ENCODE measurements at regions not wholly inside any gene's neighbourhood (a gene's known extent, or its start where the extent isn't known, plus 50 kb on each side); places are given as distances from the start of the nearest gene placed in this dataset.

- TF ChIP-seq CTCF (conservative IDR thresholded peaks at IDR 0.05; ENCODE audit: low read length) (no peak), EZH2phosphoT487 (IDR thresholded peaks at IDR 0.05; ENCODE audit: borderline replicate concordance) (no peak)
Measured at GRCh38 chr12:62082448-62082847, 177.8 kb upstream of the USP15 start.

Measured in Loucy (cell line).